SU-DHL-6 (cell line): ENCODE measurements at regions not wholly inside any gene's neighbourhood (a gene's known extent, or its start where the extent isn't known, plus 50 kb on each side); places are given as distances from the start of the nearest gene placed in this dataset.

Experiments
- H2AFZ ChIP-seq: fragments of 200-600 bp; sonication (generic); 2 replicates; pipeline ENCODE4 v1.6.1; 2014; ENCODE audit warnings: low read depth, mild to moderate bottlenecking, moderate library complexity, mixed read lengths, antibody characterized with exemption, low read length; ENCODE audit not compliant: severe bottlenecking
- H3F3A ChIP-seq: fragments of 200-600 bp; shearing (Covaris generic); 2 replicates; pipeline ENCODE4 v1.6.0; 2016; ENCODE audit warnings: antibody characterized with exemption, mild to moderate bottlenecking; ENCODE audit not compliant: insufficient read depth
- H3K27ac ChIP-seq: fragments of 200-600 bp; sonication (generic); 2 replicates; pipeline ENCODE4 v1.5.1; 2016; ENCODE audit warnings: low read depth, mild to moderate bottlenecking, low read length, moderate library complexity, mixed read lengths
- H3K27me3 ChIP-seq: fragments of 200-600 bp; sonication (generic), shearing (Covaris generic); 2 replicates; pipeline ENCODE4 v1.6.0; 2014; ENCODE audit warnings: mild to moderate bottlenecking, low read length
- H3K36me3 ChIP-seq: fragments of 200-600 bp; sonication (generic); 2 replicates; pipeline ENCODE4 v1.6.1; 2014; ENCODE audit warnings: mild to moderate bottlenecking, low read length, mixed read lengths
- H3K4me2 ChIP-seq: fragments of 300-600, 200-600 bp; shearing (Covaris generic), sonication (generic); 2 replicates; pipeline ENCODE4 v1.6.0; 2014; ENCODE audit warnings: low read length, low read depth, mild to moderate bottlenecking; ENCODE audit not compliant: poor library complexity, severe bottlenecking
- H3K4me3 ChIP-seq: fragments of 200-600 bp; sonication (generic); 2 replicates; pipeline ENCODE4 v1.5.1; 2014; ENCODE audit warnings: antibody characterized with exemption, low read length, mild to moderate bottlenecking, mixed read lengths; ENCODE audit not compliant: insufficient read depth, poor library complexity, severe bottlenecking
- H3K79me2 ChIP-seq: fragments of 200-600 bp; sonication (generic); 2 replicates; pipeline ENCODE4 v1.6.1; 2014; ENCODE audit warnings: mild to moderate bottlenecking, low read length, moderate library complexity; ENCODE audit not compliant: insufficient read depth
- H3K9ac ChIP-seq: fragments of 200-600 bp; sonication (generic); 2 replicates; pipeline ENCODE4 v1.7.0; 2014; ENCODE audit warnings: mild to moderate bottlenecking, low read length
- H3K9me2 ChIP-seq: fragments of 200-600 bp; sonication (generic); replicated peaks from 2 replicates; pipeline ENCODE4 v1.6.1; 2014; ENCODE audit warnings: low read length; ENCODE audit not compliant: insufficient read depth
- H3K9me3 ChIP-seq: fragments of 200-600 bp; sonication (generic); 2 replicates; pipeline ENCODE4 v1.6.1; 2014; ENCODE audit warnings: low read length, mixed read lengths; ENCODE audit not compliant: insufficient read depth
- H4K20me1 ChIP-seq: fragments of 200-600 bp; sonication (generic); 2 replicates; pipeline ENCODE4 v1.6.1; 2014; ENCODE audit warnings: low read depth, mild to moderate bottlenecking, antibody characterized with exemption, low read length, moderate library complexity, mixed read lengths
- EZH2phosphoT487 ChIP-seq: fragments of 200-600 bp; sonication (generic), shearing (Covaris generic); conservative IDR thresholded peaks from 2 replicates; pipeline ENCODE4 v1.6.1; 2018; ENCODE audit warnings: mild to moderate bottlenecking, antibody characterized with exemption, low read length, moderate library complexity, mixed read lengths
- TF ChIP-seq, protein P1 (sequence below): fragments of 200-600 bp; sonication (generic); IDR thresholded peaks from one replicate; pipeline ENCODE4 v1.5.1; 2017; ENCODE audit warnings: antibody characterized with exemption, mild to moderate bottlenecking, low read length, moderate library complexity; ENCODE audit not compliant: insufficient read depth, poor library complexity, severe bottlenecking

DNA sequence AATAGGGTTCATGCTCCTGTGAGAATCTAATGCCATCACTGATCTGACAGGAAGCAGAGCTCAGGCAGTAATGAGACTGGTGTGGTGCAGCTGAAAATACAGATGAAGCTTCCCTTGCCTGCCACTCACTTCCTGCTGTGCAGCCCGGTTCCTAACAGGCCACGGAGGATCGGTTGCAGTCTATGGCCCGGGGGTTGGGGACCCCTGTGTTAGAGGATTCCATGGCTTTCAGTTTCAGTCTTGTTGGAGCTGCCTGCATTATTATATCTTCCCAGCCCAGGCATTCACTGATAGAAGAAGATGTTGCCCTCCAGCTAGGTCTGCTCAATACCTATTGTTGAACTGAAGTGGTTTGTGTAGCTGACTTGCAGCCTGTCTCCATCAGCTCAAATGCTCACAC, 1298.8 kb downstream of the TYW1 start:
- H3K27me3 ChIP-seq = no peaks in the 10 kb centered on the region

DNA sequence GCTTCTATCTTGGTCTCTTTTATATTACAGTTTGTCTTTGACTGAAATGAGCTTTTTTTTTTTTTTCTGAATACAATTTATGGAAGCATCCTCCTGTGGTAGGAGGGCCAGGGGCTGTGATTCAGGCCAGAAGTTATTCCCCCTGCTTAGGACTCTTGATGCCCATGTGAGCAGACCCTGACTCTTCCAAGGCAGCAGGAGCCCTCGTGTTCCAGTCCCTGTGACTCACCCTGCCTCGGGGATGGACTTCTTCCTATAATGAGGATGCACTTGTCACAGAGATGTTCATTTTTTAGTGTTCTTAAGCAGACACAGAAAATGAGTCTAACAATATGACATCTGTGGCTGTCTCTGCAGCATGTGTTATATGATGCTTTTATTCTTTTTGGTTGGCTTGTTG, 1293.7 kb upstream of the AUTS2 start:
- H3F3A ChIP-seq = no peaks in the 10 kb centered on the region
- H3K36me3 ChIP-seq = no peaks in the 10 kb centered on the region
- H3K4me2 ChIP-seq = no peak overlapping the region
- H3K27ac ChIP-seq = no peak overlapping the region
- H2AFZ ChIP-seq = no peak overlapping the region
- no peaks in the 10 kb centered on the region for H3K9me2 ChIP-seq
- no peak overlapping the region for H3K9ac ChIP-seq
- H3K9me3 ChIP-seq = no peaks in the 10 kb centered on the region
- TF ChIP-seq, protein P1, sequence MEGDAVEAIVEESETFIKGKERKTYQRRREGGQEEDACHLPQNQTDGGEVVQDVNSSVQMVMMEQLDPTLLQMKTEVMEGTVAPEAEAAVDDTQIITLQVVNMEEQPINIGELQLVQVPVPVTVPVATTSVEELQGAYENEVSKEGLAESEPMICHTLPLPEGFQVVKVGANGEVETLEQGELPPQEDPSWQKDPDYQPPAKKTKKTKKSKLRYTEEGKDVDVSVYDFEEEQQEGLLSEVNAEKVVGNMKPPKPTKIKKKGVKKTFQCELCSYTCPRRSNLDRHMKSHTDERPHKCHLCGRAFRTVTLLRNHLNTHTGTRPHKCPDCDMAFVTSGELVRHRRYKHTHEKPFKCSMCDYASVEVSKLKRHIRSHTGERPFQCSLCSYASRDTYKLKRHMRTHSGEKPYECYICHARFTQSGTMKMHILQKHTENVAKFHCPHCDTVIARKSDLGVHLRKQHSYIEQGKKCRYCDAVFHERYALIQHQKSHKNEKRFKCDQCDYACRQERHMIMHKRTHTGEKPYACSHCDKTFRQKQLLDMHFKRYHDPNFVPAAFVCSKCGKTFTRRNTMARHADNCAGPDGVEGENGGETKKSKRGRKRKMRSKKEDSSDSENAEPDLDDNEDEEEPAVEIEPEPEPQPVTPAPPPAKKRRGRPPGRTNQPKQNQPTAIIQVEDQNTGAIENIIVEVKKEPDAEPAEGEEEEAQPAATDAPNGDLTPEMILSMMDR = no peak
- no peak for TF ChIP-seq EZH2phosphoT487
- no peaks in the 10 kb centered on the region for H4K20me1 ChIP-seq
- no peaks in the 10 kb centered on the region for H3K79me2 ChIP-seq
- no peaks in the 10 kb centered on the region for H3K27me3 ChIP-seq
- H3K4me3 ChIP-seq = no peak overlapping the region

More for the DNA sequence above, 1298.8 kb downstream of the TYW1 start:
- Histone ChIP-seq H3K79me2 (no peaks in the 10 kb centered on the region), H3K4me3 (no peak overlapping the region), H3K27ac (no peak overlapping the region), H3K9me2 (no peaks in the 10 kb centered on the region), H3K4me2 (no peak overlapping the region), H3K36me3 (no peaks in the 10 kb centered on the region), H3K9ac (no peak overlapping the region), H3K9me3 (0 out of 2 replicates have a peak, but pooled peaks cover 3% of the 10 kb centered on the region), H2AFZ (no peak overlapping the region), H3F3A (no peaks in the 10 kb centered on the region), H4K20me1 (no peaks in the 10 kb centered on the region)
- TF ChIP-seq, protein P1 = no peak
- no peak for TF ChIP-seq EZH2phosphoT487

DNA sequence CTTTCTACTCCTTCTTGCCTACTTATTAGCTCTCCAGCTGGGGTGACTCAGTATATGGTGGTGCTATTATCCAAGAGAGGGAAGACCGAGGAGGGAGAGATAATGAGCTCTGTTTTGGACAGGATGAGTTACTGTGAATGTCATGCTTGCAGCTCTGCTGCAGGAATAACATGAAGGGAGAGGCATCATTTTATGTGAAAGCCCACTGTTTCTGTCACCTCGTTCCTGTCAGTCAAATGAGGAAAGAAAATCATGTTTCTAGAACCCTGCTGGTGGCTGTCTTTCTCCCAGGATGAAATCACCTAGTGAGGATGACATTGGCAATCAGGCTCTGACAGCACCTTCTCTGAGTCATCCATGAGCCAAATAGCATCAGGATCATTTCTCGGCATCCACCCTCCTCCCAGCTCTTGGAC, 1291.6 kb upstream of the AUTS2 start:
- Histone ChIP-seq H3F3A (no peaks in the 10 kb centered on the region), H3K9ac (no peak overlapping the region), H3K4me2 (no peak overlapping the region), H3K79me2 (no peaks in the 10 kb centered on the region), H3K9me2 (no peaks in the 10 kb centered on the region), H3K27me3 (no peaks in the 10 kb centered on the region), H3K4me3 (no peak overlapping the region), H4K20me1 (no peaks in the 10 kb centered on the region), H2AFZ (no peak overlapping the region), H3K36me3 (no peaks in the 10 kb centered on the region), H3K27ac (no peak overlapping the region), H3K9me3 (no peaks in the 10 kb centered on the region)
- no peak for TF ChIP-seq EZH2phosphoT487
- TF ChIP-seq, protein P1 = no peak
